Stimulated activated CD4-positive, alpha-beta T cell treated with anti-CD3 and anti-CD28 coated beads, Interleukin-4, amount 100 ng/mL, for 48 hours (primary cell): ENCODE measurements at regions not wholly inside any gene's neighbourhood (a gene's known extent, or its start where the extent isn't known, plus 50 kb on each side); places are given as distances from the start of the nearest gene placed in this dataset.

Source experiments
- DNase-seq, 2 donors: peaks; one replicate each; pipeline ENCODE4 v3.0.0-alpha.2; 2020; ENCODE audit warnings: low read depth in 2 of 2

DNA sequence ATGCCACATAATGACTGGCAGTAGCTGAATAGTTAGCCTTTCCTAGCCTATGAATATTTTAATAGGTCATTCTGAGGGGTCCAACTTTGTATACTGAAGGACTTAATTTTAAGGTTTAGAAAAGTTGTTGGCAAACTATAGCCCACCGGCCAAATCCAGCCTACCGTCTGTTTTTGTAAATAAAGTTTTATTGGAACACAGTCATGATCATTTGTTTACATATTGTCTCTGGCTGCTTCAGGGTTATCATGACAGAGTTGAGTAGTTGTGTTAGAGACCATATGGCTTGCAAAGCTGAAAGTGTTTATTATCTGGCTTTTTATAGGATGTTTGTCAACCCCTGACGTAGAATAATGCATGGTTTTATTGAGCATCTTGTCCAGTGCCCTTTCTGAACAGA, 73.4 kb downstream of the NTMT2 start:
- no peak for DNase-seq

DNA sequence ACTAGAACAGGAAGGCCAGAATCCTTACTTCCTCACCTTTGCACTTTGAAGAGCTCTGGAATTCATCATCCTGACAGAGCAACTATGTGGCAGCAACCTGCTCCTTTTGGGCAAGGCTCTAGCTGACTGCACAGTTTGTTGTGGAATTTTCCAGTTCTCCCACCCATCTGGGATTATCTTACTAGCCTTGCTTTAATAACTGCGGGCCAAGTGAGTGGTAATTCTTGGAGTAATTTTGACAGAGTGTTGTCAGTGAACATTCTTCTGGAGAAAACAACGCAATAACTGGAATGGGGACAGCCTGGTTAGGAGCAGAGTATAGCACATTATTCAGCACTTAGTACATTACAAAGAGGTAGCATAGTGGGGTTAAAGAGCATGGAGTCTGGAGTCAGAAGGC, 75.3 kb downstream of the NTMT2 start:
- DNase-seq = no peak

DNA sequence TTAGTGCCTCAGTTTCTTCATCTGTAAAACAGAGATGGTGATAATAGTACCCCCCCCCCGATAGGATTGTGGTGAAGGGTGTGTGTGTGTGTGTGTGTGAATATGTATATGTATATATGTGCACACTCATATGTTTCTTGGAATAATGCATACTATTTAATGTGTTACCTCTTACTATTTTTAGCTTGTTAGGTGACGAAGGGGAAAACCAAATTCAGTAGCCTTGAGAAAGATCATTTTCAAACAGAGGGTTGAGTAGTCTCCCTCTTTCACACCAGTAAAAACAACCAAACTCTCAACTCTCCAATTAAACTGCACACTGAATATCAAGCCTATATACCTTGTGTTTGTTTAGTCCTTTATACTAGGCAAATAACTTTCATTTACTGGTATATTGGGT, 75.7 kb downstream of the NTMT2 start:
- no peak for DNase-seq

DNA sequence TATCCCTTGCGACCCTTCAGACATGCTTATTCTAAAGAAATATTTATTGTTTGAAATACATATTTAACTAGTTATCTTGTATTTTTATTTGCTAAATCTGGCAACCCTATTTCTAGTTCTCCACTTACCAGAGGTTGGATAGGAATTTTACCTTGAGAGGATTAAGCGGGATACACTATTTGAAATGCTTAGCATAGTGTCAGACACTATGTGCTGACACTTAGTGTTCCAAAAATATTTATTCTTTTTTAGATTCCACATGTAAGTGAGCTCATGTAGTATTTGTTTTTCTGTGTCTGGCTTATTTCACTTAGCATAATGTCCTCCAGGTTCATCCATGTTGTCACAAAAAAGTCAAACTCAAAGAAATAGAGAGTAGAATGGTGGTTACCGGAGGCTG, 78.7 kb downstream of the NTMT2 start:
- DNase-seq = no peak

DNA sequence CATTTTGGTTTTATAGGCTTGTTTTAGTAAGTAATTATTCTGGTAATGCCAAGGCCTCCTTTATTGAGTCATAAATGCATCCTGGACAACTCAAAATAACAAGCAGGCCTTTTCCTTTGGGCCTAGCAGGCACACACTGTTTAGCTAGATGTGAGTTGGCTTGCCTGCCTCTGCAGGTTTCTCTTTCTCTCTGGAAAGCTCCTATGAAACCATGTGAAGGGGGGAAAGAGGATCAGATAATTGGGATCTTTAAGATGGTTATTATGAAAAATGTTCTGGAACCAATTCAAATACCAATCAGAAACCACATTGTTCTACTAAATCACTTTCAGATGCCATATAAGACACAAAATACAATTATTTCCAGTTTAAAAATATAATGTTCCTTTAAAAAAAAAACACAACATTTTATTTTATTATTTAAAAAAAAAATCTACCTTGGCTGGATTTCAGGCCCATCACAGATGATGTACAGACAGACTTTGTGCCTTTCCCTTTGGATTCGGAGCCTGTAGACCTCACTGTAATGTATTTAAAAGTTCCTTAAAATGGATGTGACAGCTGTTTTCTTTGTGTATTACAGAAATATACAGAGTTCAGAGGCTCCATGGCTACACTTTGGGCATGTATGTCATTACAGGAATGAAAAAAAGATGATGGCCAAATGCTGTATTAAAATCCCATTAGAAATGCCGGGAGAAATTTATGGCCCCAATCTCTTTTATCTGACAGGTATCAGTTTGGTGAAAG, 80.2 kb downstream of the NTMT2 start:
- DNase-seq = no peak

DNA sequence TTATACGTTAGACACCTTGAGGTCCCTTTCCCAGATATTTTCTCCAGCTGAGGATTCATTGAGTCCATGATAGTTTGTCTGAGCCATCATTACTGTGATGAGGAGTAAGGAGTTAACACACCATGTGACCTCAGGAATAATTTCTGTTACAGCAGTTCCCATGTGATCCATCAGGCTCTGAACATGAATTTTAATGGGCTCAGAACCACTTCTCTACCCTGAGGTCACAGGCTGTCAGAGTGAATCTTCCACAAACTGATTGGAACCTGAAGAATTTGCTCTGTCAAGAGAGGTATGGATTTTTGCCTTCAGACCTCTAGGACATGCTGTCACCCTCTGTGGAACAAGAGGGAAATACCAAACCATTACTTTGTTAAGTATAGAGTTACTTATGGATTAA, 81.0 kb downstream of the NTMT2 start:
- DNase-seq = no peak

DNA sequence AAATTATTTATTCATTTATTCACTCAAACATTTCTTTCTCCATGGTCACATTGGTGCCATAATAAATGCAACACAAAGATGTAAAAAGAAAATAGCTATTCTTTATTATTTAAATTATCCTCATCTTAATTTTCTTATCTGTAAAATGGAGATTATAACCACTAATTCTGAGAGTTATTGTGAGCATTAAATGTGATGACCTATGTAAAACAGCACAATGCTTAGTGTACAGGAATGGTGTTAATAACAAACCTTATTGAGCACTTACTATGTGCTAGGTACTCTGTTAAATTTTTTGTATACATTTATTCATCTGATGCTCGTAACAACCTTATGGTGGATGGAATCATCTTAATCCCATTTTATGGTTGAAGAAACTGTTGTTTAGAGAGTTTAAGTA, 84.6 kb downstream of the NTMT2 start:
- no peak for DNase-seq

DNA sequence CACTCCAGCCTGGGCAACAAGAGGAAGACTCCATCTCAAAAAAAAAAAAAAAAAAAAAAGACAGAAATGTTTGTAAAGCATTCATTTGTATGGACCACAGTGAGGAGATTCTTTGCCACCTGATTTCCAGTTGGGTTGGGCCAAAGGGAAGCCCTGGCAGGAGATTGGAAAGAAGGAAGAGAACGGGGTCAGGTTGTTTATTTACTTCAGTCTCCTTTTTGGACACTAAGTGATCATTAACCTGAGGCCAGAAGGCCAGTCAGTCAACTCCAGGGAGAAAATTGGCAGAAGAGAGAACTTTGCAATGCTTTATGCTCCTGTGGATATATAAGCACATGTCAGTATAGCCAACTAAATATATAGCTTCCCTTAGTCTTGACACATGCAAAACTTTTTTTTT, 85.9 kb downstream of the NTMT2 start:
- no peak for DNase-seq

DNA sequence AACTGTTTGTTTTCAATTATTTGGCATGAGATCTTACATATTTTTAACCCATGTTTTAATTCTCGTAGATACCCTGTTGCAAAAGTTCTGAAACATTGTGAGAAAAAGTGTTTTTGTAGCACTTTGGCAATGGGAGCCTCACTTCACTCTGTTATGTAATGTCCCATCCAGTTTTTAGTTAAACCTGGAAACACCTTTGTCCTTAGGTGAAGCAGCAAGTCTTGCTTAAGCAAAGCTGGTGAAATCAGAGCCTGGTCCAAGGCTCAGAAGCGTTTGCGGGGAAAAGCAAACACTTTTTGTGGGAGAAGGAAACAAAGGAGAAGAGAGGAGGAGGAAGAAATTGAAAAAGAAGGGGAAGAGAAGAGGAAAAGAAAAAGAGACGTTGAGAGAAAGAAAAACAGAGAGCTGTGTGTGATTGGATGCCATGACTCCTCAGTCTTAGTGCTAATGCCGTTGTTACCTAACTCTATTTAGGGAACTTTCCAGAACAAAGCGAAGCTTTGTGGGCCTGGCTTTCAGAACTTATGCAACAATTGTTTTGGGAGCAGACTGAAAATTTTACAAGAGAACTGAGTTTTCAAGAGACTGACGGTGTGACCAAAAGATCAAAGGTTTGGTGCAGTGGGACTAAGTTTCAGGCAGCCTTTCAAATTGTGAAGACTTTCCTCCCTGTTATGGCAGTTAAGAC, 93.1 kb downstream of the NTMT2 start:
- no peak for DNase-seq

DNA sequence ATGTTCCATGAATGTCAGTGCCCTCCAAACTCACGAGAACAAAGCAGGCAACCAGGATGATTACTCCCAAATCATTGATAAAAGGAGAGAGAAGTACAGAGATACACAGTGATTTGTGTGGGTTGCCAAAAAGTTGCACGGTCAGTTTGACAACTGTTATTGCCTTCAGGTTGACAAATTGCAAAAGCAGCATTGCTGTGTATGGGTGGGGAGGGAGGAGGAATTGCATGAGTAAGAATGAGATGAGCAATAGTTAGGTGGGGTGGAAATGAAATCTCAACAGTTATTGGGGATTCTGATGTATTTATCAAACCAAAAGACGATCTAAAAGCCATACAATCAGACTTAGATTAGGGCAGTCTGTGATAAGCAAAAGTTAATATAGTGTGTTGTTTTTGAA, 93.7 kb downstream of the NTMT2 start:
- DNase-seq = no peak

DNA sequence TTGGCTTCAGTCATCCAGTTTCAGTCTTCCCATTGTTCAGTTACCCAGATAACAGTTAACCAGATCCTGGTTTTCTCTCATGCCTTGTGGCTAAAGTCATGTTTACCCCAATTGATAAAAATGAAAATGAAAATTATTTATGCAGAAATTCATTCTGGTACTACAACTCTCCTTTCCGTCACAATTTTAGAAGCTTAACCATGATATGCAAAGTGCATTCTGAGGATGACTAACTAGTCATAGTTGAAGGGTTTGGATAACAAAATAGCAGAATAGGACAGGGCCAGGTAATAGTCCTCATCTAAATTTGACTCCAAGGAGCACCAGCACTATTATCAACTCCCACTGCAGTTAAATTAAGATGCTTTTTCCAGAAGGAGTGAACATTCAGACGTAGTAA, 94.7 kb downstream of the NTMT2 start:
- no peak for DNase-seq

DNA sequence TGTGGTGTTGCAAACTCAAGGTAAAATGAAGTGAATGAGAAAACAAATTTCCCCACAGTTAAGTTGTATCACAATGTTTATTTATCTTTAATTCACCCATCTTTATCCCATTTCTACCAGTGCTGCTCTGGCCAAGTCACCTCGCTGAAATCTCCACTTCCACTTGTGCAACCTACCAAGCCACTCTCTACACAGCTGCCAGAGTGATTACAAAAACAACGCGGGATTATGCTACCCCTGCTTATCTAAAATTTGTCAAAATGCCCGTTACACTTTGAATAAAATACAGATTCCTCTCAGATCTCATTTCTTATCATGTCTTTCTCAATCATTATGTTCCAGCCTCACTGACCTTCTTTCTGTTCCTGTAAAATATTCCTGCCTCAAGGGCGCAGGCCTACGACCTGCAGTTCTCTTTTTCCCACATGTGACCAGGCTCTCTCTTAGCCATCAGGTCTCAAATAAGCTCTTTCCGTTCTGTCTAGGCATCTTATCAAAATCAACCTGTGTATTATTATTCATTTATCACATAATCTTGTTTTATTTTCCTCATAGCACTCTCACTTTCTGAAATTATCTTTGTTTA, 95.6 kb downstream of the NTMT2 start:
- DNase-seq = no peak

DNA sequence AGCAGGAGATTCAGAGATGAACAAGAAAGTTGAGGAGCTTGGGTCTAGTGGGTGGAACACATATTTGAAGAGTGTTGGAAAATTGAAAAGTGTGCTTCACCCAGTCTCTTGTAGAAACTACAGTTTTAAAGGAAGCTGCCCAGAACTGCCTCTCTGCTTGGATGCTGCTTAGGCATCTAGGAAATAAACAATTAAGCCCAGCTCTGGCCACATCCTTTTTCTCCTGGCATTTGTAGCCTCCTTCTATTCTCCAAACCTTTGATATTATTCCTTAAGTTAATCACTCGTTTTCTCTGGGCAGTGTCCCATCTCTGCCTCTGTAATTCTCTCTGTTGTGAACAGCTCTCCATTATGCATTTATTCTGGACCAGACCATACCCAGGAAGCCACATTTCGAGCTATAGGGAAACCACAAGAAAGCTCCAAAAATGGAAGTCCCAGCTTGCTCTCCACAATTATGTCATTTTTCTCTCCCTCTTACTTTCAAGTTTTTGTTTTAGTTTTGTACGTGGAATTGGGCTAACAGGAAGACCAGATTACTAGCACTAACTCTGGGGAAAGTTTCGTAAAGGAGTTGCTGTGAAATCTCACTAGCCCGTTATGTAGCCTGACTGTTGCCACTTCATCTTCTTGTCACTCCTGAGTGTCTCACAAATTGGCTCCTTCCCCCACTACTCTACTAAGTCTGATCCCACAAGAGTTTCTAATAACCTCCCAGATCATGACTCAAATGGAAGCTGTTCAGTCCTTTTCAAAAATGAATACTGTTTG, 102.2 kb downstream of the NTMT2 start:
- no peak for DNase-seq

DNA sequence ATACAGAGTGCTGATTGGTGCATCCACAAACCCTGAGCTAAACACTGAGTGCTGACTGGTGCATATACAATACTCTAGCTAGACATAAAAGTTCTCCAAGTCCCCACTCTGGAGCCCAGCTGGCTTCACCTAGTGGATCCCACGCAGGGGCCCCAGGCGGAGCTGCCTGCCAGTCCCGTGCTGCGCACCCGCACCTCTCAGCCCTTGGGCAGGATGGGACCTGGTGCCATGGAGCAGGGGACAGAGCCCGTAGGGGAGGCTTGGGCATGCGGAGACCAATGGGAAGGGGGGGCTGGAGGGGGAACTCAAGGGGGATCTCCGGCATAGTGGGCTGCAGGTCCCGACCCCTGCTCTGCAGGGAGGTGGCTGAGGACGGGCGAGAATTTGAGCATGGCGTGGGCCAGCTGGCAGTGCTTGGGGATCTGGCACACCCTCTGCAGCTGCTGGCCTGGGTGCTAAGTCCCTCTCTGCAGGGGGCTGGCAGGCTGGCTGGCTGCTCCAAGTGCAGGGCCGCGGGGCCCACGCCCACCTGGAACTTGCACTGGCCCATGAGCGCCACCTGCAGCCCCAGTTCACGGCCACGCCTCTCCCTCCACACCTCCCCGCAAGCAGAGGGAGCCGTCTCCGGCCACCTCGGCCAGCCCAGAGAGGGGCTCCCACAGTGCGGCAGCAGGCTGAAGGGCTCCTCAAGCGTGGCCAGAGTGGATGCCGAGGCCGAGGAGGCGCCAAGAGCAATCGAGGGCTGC, 104.9 kb downstream of the NTMT2 start:
- no peak for DNase-seq

DNA sequence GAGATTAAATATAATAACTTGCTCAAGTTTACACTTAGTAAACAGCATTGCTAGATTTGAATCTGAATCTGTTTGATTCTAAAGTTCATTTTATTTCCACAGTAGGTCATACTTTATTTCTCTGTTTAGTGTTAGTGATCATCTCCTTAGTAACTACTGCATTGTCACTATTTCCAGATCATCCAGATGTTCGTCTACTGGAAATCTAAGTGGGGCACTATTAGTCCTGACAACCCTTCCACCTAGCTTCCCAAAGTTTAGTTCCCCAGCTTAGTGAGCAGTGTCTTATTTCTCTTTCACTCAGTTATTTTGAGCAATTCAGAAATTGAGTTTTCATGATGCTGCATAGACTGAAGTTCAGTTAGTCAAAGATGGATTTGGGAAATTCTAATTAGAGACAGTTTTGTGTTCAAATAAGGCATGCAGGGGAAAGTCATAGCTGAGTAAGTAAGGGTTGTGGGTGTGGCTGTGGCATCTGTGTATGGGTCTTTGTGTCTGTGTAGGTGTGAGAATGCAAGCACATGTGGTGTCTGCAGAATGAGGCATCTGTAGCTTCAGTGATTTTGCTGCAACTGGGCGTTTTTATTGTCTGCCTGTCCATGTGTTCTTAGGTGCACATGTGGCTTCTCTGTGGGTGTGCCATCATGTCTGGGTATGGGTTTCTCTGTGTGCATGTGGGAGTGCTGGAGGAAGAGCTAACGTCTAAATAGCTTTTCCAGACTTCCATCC, 107.3 kb downstream of the NTMT2 start:
- DNase-seq = no peak

DNA sequence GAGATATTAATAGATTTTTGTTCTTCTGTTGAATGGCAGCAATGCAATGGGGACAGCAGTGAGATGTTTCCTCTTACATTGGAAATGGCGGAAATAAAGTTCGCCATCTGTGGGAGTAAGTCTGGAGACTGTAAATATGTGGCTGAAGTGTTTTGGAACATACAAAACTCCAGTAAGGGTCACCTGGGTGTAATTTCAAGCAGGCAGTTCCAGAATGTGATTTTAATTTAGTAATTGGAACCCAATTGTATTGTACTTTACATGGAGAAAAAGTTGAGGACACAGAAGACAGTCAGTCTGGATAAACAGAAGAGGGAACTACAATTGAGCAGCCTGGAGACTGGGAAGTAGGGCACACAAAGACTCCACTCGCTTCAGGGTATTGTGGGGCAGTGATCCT, 108.6 kb downstream of the NTMT2 start:
- no peak for DNase-seq

DNA sequence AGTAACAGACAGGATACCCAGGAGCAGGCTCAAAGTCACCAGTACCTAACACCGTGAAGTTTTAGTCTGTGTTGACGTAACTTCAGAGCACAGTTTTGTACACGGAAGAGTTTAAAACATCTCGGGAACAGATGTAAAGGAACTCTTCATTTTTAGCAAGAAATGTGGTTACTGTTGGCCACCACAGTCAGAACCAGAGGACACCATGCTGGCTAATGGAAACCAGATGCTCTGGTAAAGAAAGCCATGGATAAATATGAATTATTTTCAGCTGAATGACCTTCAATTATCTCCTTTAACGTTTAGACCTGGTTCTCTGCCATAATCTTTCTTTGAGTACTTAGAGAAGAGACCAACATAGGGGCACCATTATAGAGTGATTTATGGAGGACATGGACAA, 115.9 kb downstream of the NTMT2 start:
- DNase-seq = no peak

DNA sequence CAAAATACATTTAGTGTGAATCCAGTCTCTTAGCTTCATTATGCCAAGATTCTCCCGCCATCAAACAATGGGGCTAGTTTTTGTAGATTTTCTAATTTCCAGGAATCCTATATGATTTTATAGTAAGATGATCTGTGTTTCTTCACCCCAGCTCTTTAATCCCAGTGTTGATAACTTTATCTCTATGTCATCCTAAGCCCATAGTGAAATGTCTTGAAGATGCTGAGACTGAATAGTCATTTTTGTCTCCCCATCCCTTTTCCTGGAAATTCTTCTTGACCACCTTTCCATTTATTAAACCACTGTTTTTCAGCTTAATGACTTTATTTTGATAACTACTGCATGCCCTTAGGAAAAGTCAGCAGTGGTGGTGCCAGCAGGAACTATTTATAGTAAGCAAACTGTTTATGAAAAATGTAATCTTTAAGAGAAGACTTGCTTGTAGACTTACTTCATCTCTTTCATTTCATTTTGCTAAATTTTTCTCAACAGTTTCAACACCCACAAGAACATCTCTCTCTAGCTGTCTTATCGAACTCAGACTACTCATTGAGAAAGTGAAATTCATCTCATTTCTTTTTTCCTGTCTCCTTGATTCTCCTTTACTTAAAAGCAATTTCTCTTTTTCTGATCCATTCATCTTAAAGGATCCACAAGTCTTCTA, 116.6 kb downstream of the NTMT2 start:
- DNase-seq = no peak

DNA sequence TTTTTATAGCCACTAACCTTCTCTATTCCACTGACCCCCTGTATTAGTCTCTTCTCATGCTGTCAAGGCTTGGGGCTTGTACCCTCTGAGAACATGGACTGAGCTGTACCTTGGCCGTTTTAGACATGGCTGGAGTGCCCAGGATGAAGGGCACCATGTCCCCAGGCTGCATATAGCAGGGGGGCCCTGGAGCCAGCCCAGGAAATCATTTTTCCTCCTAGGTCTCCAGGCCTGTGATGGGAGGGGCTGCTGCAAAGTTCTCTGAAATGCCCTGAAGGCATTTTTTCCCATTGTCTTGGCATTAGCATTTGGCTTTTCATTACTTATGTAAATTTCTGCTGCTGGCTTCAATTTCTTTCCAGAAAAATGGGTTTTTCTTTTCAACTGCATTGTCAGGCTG, 119.5 kb downstream of the NTMT2 start:
- no peak for DNase-seq

DNA sequence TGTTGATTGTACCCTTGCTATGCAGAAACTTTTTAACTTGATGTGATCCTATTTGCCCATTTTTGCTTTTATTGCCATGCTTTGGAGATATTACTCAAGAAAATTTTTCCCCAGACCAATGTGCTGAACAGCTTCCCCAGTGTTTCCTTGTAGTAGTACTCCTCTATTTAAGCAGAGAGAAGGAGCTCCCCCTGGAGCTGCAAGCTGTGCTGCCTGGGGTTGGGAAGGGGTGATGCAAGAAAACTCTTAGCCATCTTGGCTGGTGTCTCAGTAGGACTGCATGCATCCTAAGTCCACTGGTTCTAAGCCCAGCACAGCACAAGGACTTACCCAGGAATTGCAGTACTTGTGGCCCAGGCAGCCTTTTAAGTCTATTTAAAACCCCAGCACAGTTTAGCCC, 121.6 kb downstream of the NTMT2 start:
- DNase-seq = no peak
